GM21576 (cell line): ENCODE measurements at regions not wholly inside any gene's neighbourhood (a gene's known extent, or its start where the extent isn't known, plus 50 kb on each side); places are given as distances from the start of the nearest gene placed in this dataset.

ENCODE experiments used
- ATAC-seq: cut with Tn5 transposase; IDR thresholded peaks from one replicate; pipeline ENCODE4 v1.9.1; 2021; ENCODE audit warnings: mild to moderate bottlenecking, moderate library complexity; ENCODE audit not compliant: unreplicated experiment

- ATAC-seq = no peak
These were observed 281.7 kb upstream of the ROPN1 start for GRCh38 chr3:124273651-124274050.

DNA sequence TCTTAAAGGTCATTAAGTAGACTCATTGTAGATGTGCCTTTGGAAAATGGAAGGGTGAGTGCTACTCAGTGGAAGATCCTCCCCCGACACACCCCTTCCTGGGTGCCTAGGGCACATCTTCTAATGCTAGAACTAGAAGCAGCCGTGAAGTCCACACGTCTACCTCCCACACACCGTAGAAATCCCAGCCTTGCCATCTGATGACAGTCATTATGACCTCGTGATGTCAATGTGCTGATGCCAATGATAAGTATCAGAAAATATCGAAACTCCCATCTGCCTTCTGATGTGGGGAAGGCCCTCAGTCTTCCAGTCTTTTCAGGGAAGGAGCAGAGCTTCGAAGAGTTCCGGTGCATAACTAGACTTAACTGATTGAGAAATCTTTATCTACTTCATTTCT is 282.1 kb upstream of the ROPN1 start:
- no peak for ATAC-seq

GRCh38 chr3:124275412-124275811 is 283.5 kb upstream of the ROPN1 start:
- no peak for ATAC-seq

GRCh38 chr3:124276133-124276532 is 284.2 kb upstream of the ROPN1 start:
- no peak for ATAC-seq

GRCh38 chr3:124276539-124277143 is 284.7 kb upstream of the ROPN1 start:
- ATAC-seq = no peak

DNA sequence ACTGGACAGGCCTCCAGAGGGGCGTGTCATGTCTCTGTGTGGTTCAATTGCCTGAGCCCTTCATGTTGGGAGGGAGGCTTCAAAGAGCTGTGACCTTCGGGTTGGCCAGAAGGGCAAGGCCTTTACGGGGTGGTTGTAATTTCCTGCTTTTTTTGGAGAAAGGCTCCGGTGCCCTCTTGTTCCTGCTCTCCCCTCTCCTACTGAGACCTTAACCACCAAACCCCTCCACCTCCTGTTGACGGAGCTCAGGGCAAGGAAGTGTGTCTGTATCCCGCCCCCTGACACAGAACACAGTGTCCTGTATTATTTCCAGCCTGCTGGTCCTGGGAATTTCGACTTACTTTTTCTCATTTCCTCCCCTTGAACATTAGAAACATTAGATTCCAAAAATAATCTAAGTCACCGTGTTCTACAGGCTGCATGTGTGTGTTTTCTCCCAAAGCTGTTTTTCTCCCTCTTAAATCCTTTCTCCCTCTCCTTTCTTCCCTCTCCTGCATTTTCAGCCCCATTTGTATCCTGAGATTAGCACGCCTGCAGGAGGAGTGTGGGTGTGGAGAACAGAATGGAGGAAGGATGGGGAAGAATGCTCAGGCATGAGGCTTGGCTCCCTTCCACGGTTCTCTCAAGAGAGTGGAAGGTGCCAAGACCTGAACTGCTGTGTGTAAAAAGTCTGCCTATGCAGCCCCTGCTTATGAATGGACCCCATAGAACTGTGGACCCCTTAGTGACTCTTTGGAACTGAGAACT is 285.4 kb upstream of the ROPN1 start:
- ATAC-seq = no peak

- no peak for ATAC-seq
These were observed 289.8 kb upstream of the ROPN1 start for GRCh38 chr3:124281453-124282316.

GRCh38 chr3:124282751-124283651 is 291.1 kb upstream of the ROPN1 start:
- no peak for ATAC-seq

GRCh38 chr3:124283652-124284023 is 291.7 kb upstream of the ROPN1 start:
- ATAC-seq = no peak

DNA sequence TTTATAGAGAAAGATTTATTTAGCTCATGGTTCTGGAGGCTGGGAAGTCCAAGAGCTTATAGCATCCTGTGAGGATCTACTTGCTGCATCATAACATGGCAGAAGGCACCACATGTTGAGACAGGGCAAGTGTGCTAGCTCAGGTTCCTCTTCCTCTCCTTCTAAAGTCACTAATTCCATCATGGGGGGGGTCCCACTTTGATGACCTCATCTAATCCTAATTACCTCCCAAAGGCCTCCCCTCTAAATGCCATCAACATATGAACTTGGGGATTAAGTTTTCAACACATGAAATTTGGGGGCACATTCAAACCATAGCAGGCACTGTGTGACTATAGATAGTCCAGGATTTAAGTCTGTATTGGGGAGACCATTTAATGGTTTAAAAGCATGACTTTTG is 297.1 kb upstream of the ROPN1 start:
- no peak for ATAC-seq

DNA sequence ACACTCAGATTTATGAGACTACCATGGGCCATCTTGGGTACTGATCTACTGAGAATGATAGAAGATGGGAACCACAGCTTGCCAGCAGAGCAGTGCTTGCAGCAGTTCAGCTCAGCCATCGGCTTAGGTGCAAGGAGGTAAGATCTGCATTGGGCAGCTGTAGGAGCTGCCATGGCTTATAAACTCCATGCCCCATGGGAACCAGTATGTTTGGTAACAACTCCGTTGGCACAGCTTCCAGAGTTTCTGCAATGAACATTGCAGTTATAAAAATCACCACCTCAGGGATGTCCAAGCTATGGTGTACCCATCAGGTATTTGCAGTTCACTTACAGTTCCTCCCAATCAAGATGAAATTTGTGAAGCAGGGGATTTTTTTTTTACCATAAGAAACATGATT is 299.1 kb upstream of the ROPN1 start:
- ATAC-seq = no peak

- ATAC-seq = no peak
These were observed 300.4 kb upstream of the ROPN1 start for GRCh38 chr3:124292329-124292728.

DNA sequence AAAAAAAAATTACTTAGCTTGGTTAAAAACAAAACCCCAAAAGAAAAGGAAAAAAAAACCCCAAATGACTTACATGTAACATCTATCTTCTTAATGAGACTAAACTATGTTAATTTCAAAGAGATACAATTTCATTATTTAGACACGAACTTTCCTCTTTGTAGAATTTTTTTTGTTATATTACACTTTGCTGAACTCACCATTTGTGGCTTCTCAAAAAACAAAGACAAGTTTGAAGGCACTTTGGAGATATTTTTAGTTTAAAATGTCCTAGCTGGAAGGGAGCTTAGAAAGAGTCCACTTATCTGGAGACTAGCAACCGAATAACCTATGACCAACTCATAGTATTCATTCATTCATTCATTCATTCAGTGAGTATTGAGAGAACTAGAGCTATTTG is 301.7 kb upstream of the ROPN1 start:
- no peak for ATAC-seq

DNA sequence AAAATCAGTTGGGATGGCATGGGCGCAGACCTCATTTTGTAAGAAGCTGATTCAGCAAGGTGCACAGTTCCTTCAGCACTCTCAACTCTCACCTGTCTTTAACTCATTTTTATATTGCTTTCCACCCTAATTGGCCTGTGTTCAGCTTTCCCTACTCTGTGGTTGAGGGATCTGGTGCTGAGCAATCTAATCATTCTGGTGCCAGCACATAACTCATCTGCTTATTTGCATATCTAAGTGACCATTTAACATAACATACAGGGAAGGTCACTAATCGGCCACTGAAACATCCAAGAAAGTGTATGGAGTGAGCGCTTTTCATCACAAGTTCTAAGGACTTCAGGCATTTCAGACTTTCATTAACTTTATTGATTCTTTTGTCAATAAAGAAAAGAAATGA is 303.4 kb upstream of the ROPN1 start:
- no peak for ATAC-seq

- ATAC-seq = no peak
These were observed 304.5 kb upstream of the ROPN1 start for GRCh38 chr3:124296406-124296805.

DNA sequence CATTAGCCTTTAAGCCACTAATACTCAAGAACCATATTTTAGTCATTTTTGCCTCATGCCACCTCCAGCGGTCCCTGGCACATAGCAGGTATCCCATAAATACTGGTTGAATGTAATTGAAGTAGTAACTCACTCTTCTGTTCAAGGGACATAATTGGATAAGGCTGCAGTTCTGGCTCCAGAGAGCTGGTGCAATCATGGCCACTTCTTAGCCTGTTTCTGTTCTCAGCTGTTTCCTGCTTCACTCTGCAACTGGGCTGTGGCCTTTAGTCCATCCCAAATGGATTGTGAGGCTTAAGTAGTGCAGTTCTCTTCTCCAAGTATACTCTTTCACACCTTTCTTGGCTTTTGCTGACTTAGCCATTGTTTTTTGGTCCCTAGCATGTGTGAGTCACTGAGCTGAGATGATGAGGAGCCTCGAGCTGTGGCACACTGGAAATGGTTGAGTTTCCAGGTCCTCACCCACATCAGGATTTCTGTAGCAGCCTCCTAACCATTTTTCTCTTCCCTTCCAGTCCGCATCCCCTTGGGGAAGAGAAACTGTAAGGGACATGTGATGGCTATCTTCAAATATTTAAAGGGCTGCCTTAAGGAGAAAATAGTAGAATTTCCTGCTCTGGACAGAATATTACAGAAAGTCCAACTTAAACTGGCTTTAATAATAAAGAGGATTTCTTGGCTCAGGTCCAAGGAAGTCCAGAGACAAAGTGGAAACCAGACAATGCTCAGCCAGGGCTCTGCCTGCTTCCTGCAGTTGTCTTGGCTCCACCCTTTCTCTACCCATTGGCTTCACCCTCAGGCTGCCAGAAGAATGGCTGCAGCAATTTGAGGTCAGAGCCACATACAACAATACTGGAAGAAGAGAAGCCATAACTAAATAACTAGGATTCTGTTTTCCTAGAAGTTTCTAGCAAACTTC is 305.4 kb upstream of the ROPN1 start:
- no peak for ATAC-seq

GRCh38 chr3:124298301-124298700 is 306.4 kb upstream of the ROPN1 start:
- no peak for ATAC-seq

GRCh38 chr3:124298951-124299350 is 307.0 kb upstream of the ROPN1 start:
- no peak for ATAC-seq

GRCh38 chr3:124299831-124300230 is 307.9 kb upstream of the ROPN1 start:
- ATAC-seq = no peak

DNA sequence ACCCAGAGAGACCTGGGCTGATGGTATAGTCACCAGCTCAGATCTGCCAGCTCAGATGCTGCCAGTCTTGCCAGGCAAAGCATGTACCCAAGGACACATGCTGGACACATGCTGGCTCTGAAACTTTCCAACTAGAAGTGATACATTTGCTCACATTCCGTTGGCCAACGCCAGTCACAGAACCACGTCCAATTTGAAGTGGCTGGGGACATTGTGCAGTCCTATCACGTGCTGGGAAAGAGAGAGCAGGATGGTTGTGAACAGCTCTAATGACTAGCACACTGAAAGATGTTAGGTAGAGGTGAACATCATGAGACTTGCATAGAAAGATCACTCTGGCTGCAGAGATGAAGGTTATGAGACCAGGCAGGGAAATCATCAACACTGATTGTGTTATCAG is 308.5 kb upstream of the ROPN1 start:
- no peak for ATAC-seq
